G401 (cell line): ENCODE measurements at regions not wholly inside any gene's neighbourhood (a gene's known extent, or its start where the extent isn't known, plus 50 kb on each side); places are given as distances from the start of the nearest gene placed in this dataset.
"Not testable (repeated sequence)": the region's sequence is repeated elsewhere in the genome, so short reads cannot be mapped to it uniquely, and the experiment has no call there.

ENCODE experiments used
- DNase-seq: peaks from one replicate; pipeline ENCODE4 v3.0.0-alpha.2; 2015; ENCODE audit warnings: low spot score
- in situ Hi-C: cut with HindIII; loops from 2 replicates; pipeline ENCODE4 v1.10.0; 2016; ENCODE audit warnings: low sequenced_read_pairs, mixed read lengths

- DNase-seq: no peak
- in situ Hi-C loops: no loop called here
These were observed 121.8 kb downstream of the INHBA start for GRCh38 chr7:41581041-41581440.

GRCh38 chr7:41579961-41580935 lies 122.6 kb downstream of the INHBA start:
- in situ Hi-C loops: no loop called here
- no peak for DNase-seq

- in situ Hi-C loops: no loop called here
- no peak for DNase-seq
These were observed 124.2 kb downstream of the INHBA start for GRCh38 chr7:41578700-41579099.

DNA sequence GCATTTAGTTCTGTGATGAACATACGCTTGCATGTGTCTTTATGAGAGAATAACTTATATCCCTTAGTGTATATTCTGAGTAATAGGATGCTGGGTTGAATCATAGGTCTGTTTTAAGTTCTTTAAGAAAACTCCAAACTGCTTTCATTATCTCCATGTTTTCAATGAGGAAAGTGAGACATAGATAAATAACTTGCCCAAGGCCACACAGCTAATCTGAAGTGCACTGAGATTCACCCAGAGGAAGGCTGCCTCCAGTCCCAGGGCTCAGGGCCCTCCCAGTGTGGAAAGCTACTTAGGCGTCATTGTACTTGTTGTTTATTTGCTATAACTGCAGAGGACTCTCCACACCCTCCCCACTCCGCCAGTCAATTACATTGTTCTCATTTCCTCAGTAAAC lies 126.7 kb downstream of the INHBA start:
- no peak for DNase-seq
- in situ Hi-C loops: no loop called here

DNA sequence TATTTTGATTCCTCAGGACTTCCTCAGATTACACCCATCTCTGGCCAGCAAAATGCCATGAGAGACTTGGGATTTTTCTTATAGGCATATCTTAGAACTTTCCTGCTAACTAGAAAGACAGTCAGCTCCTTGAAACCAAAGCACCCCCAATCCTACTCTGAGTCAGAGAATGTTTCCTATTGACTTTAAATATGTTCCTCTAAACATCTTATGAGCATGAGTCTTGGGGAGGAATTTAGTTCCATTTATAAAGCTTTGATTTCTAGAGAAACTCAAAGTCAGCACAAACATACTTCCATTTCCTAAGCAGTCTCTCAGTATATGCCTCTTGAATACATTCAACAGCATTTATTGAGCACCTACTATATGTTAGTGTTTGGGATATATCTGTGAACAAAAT lies 128.5 kb downstream of the INHBA start:
- in situ Hi-C loops: no loop called here
- DNase-seq: no peak

GRCh38 chr7:41573862-41574261 lies 129.0 kb downstream of the INHBA start:
- in situ Hi-C loops: no loop called here
- DNase-seq: no peak

DNA sequence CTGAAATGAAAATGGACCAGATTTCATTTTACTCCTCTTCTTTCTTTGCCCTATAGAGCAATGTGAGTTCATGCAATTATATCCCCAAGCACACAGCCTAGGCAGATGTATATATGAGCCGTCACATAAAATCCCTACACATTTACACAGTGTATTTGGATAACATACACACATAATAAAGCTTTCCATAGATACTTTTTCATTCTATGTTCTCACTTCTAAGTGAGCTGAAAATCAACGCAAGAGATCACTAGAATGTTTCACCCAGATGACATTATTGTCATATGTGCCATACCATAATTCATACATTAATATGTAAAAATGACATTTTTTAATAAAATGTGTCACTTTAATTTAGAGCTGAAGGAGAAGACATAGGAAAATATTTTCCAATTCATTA lies 129.4 kb downstream of the INHBA start:
- DNase-seq: no peak
- in situ Hi-C loops: no loop called here

GRCh38 chr7:41573015-41573414 lies 129.9 kb downstream of the INHBA start:
- no peak for DNase-seq
- in situ Hi-C loops: no loop called here

GRCh38 chr7:41571573-41571972 lies 131.3 kb downstream of the INHBA start:
- in situ Hi-C loops: no loop called here
- no peak for DNase-seq

GRCh38 chr7:41570766-41571165 lies 132.1 kb downstream of the INHBA start:
- in situ Hi-C loops: no loop called here
- no peak for DNase-seq

DNA sequence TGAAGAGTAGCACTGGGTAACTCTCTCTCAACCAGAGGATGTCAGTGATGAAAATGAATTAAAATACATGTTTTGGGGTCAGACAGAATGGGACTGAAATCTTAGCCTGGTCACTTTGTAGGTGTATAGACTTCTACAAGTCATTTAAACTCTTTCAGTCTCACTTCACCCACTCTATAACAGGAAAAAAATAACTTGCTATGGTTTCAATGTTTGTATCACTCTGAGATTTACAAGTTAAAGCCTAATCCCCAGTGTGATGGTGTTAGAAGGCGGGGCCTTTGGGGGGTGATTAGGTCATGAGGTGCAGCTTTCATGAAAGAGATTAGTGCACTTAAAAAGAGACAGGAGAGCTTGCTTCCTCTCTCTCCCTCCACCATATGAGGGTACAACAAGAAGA lies 134.8 kb downstream of the INHBA start:
- no peak for DNase-seq
- in situ Hi-C loops: no loop called here

DNA sequence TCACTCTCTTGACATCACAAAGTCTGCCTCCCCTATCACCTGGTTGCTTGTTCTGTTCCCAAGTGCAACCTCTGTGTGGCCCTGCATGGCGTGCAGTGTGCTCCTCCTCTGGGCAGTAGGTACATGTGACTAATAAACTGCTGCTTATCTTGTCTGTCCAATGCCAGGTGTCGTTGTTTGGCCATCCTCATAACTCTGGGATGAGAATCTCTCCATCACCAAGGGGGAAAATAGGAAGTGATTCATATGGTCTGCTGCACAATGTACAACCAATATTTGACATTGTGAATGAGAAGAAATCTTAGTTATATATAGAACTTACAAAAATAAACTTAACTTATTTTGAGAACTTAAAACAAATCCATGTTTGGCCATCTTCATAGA lies 135.2 kb downstream of the INHBA start:
- in situ Hi-C loops: no loop called here
- DNase-seq: no peak

DNA sequence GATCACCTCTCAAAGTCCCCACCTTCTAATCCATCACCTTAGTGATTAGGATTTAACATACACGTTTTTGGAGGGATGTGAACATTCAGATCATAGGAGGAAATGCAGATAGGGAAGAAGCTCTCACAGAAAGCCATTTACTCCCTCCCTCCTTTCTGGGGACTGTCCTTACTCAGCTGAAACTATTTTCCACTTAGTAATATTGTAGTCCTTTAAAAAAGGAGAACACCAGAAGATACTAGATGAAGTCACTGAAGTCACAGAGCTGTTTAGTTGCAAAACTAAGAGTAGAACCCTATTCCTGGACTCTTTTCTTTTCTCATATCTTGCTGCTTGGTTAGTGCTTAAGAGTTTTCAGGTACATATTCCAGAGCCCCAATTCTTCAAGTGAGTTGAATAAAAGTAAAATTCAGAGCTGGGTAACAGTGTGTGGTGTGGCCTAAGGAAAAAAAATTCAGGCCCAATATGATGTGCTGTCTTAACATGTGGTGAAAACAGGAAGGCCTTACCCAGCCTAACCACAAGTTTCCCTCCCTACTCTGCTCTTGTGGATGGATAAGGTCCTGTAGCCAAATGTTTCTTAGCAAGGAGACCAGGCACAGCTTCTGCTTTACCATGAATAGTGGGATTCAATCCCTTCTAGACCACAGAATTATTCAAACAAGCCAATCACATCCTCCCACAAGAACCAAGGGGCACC lies 135.7 kb downstream of the INHBA start:
- DNase-seq: no peak
- in situ Hi-C loops: no loop called here

DNA sequence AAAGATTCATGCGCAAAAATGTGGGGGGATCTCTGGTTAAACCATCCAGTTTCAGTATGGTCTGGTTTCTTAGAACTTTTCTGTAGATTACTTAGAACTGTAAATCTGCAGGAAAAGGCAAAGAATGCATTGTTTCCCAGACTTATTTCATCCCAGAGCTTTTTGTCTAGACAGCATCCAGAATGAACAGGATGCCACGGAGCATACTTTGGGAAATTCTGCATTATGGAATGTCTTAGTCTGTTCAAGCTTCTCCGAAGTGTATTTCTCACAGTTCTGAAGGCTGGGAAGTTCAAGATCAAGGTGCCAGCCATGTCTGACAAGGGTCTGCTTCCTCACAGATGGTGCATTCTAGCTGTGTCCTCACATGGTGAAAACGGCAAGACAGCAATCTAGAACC lies 136.3 kb downstream of the INHBA start:
- no peak for DNase-seq
- in situ Hi-C loops: no loop called here

- DNase-seq: no peak
- in situ Hi-C loops: no loop called here
These were observed 137.2 kb downstream of the INHBA start for GRCh38 chr7:41565655-41566054.

DNA sequence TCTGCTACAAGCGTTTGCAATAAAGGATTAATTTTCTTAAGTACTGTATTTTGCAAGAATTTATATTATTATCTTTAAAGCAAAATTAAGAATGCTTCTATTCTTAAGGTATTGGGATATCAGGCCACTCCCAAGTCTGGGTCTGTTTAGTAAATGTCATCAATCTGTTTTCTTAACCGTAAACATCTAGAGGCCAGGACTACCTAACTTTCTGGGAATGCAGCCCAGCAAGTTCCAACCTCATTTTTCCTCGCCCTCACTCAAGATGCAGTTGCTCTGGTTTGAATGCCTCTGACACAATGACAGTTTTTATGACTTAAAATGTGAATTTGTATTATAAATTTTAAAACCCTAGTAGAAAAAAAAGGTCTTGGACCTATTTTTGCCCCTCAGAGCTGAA lies 143.5 kb downstream of the INHBA start:
- in situ Hi-C loops: no loop called here
- no peak for DNase-seq

DNA sequence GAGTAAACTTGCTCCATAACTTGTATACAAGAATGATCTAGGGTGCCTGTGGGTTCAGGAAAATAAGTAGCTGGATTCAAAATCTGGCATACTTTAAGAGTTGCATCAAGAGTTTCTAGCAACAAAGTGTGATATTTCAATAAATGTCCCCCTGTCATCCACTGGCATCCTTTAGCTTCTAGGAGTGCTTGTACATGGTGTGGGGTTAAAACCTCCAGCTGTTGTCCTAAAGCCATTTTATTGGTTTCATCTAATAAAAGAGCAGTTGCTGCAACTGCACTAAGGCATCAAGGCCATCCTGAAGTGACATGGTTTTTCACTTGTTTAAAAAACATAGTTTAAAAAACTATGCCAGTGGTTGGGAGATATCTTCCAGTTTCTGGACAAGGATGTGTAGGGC lies 148.4 kb downstream of the INHBA start:
- in situ Hi-C loops: no loop called here
- DNase-seq: no peak

GRCh38 chr7:41550046-41550445 lies 152.8 kb downstream of the INHBA start:
- in situ Hi-C loops, DNase-seq: not testable (repeated sequence)

DNA sequence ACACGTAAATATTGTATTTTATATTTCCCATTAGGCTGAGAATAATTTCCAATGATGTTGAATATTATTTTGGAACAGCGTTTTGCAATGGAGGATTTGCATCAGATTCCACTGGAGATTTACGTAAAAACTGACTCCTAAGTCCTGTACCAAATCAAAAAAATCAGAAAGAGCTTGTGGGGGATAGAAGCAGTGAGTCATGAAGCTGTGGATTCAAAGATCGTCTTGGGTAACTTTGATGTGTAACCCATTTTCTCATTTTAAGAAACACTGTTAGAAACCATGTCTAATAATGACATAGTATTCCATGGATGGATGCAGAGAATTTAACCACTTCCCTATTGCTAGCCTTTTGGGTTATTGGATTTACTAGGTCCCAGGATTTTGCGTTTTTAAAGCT lies 158.6 kb downstream of the INHBA start:
- in situ Hi-C loops: no loop called here
- DNase-seq: no peak

DNA sequence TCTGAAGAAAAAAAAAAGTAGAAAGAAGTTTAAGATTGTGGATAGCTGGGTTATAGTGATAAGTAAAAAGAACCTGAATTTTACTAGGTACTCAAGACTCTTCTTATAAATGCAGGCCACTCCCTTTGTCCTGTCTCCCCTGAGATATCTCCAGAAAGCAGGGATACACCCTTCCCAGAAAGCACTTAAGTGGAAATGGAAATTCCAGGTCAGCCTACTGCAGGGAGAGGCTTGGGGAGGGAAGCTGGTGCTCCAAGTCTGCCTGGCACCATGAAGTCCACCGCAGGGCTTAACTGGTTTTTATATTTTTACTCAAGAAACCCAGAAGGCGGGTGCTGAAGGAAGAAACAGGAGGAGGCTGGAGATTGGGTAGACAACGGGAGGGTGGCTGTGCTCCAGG lies 162.3 kb downstream of the INHBA start:
- DNase-seq: no peak
- in situ Hi-C loops: no loop called here
